ENCODE measurements at regions not wholly inside any gene's neighbourhood (a gene's known extent, or its start where the extent isn't known, plus 50 kb on each side); places are given as distances from the start of the nearest gene placed in this dataset.

GRCh38 chr11:134468081-134468668 lies 56.1 kb upstream of the B3GAT1 start:
- no peak for DNase-seq (ENCODE audit: unreplicated experiment)
- ChIA-PET POLR2A (no interaction called here), CTCF (no interaction called here)
- no peak for TF ChIP-seq CTCF (IDR thresholded peaks at IDR 0.05; ENCODE audit: unreplicated experiment)
- BruUV-seq (replicated peaks), result no TSS peak
- no peaks in the 10 kb centered on the region for H3K27me3 Mint-ChIP-seq (ENCODE audit: insufficient read depth, unreplicated experiment)
- intact Hi-C loops (cut with micrococcal nuclease), result no loop called here
- peaks cover 6% of the 10 kb centered on the region for H3K36me3 Mint-ChIP-seq (ENCODE audit: insufficient read depth, unreplicated experiment)
- H3K4me1 Mint-ChIP-seq (ENCODE audit: insufficient read depth, unreplicated experiment), result no peaks in the 10 kb centered on the region
- no peak overlapping the region for H3K27ac Mint-ChIP-seq (ENCODE audit: low read depth, unreplicated experiment)
- no peak overlapping the region for H3K4me3 Mint-ChIP-seq (ENCODE audit: unreplicated experiment)
- peaks cover 16% of the 10 kb centered on the region for H3K9me3 Mint-ChIP-seq (ENCODE audit: unreplicated experiment)

- Mint-ChIP-seq H3K27ac (ENCODE audit: low read depth, unreplicated experiment) (no peak overlapping the region), H3K4me1 (ENCODE audit: insufficient read depth, unreplicated experiment) (no peaks in the 10 kb centered on the region), H3K36me3 (ENCODE audit: insufficient read depth, unreplicated experiment) (peaks cover 6% of the 10 kb centered on the region), H3K9me3 (ENCODE audit: unreplicated experiment) (peaks cover 13% of the 10 kb centered on the region), H3K27me3 (ENCODE audit: insufficient read depth, unreplicated experiment) (no peaks in the 10 kb centered on the region), H3K4me3 (ENCODE audit: unreplicated experiment) (no peak overlapping the region)
- DNase-seq (ENCODE audit: unreplicated experiment), result no peak
- CTCF ChIA-PET, result interaction anchor here (0.6 kb wide), 1 partner anchor 15 kb away, joined by 4 read pairs; no protein-coding TSS in a partner anchor
- no TSS peak for BruUV-seq (replicated peaks)
- intact Hi-C loops (cut with micrococcal nuclease), result no loop called here
- TF ChIP-seq CTCF (IDR thresholded peaks at IDR 0.05; ENCODE audit: unreplicated experiment), result no peak
- POLR2A ChIA-PET, result no interaction called here
These were observed 54.8 kb upstream of the B3GAT1 start for GRCh38 chr11:134466610-134467567.

GRCh38 chr11:134466156-134466555 lies 54.1 kb upstream of the B3GAT1 start:
- peaks cover 6% of the 10 kb centered on the region for H3K36me3 Mint-ChIP-seq (ENCODE audit: insufficient read depth, unreplicated experiment)
- no peak overlapping the region for H3K4me3 Mint-ChIP-seq (ENCODE audit: unreplicated experiment)
- no peak for DNase-seq (ENCODE audit: unreplicated experiment)
- BruUV-seq (replicated peaks), result no TSS peak
- H3K27ac Mint-ChIP-seq (ENCODE audit: low read depth, unreplicated experiment), result no peak overlapping the region
- POLR2A ChIA-PET, result no interaction called here
- CTCF ChIA-PET, result no interaction called here
- H3K27me3 Mint-ChIP-seq (ENCODE audit: insufficient read depth, unreplicated experiment), result no peaks in the 10 kb centered on the region
- no peaks in the 10 kb centered on the region for H3K4me1 Mint-ChIP-seq (ENCODE audit: insufficient read depth, unreplicated experiment)
- peaks cover 13% of the 10 kb centered on the region for H3K9me3 Mint-ChIP-seq (ENCODE audit: unreplicated experiment)
- intact Hi-C loops (cut with micrococcal nuclease), result no loop called here
- TF ChIP-seq CTCF (IDR thresholded peaks at IDR 0.05; ENCODE audit: unreplicated experiment), result no peak

GRCh38 chr11:134464981-134465730 lies 53.1 kb upstream of the B3GAT1 start:
- no peak for TF ChIP-seq CTCF (IDR thresholded peaks at IDR 0.05; ENCODE audit: unreplicated experiment)
- H3K36me3 Mint-ChIP-seq (ENCODE audit: insufficient read depth, unreplicated experiment), result peaks cover 6% of the 10 kb centered on the region
- no peaks in the 10 kb centered on the region for H3K27me3 Mint-ChIP-seq (ENCODE audit: insufficient read depth, unreplicated experiment)
- ChIA-PET CTCF (no interaction called here), POLR2A (no interaction called here)
- DNase-seq (ENCODE audit: unreplicated experiment), result no peak
- H3K9me3 Mint-ChIP-seq (ENCODE audit: unreplicated experiment), result peaks cover 20% of the 10 kb centered on the region
- BruUV-seq (replicated peaks), result no TSS peak
- intact Hi-C loops (cut with micrococcal nuclease), result no loop called here
- H3K4me3 Mint-ChIP-seq (ENCODE audit: unreplicated experiment), result no peak overlapping the region
- H3K27ac Mint-ChIP-seq (ENCODE audit: low read depth, unreplicated experiment), result no peak overlapping the region
- no peaks in the 10 kb centered on the region for H3K4me1 Mint-ChIP-seq (ENCODE audit: insufficient read depth, unreplicated experiment)

All from MCF 10A (cell line).